Ammon's horn (tissue), 1 donor: ENCODE measurements at regions not wholly inside any gene's neighbourhood (a gene's known extent, or its start where the extent isn't known, plus 50 kb on each side); places are given as distances from the start of the nearest gene placed in this dataset.

Experiments used
- DNase-seq: peaks from one replicate; pipeline ENCODE4 v3.0.0-alpha.2; 2016; ENCODE audit warnings: low spot score

- DNase-seq = no peak
Measured at GRCh38 chr14:29217813-29218450, 451.3 kb downstream of the FOXG1 start.

GRCh38 chr14:29220072-29220471, 453.5 kb downstream of the FOXG1 start:
- DNase-seq = no peak

DNA sequence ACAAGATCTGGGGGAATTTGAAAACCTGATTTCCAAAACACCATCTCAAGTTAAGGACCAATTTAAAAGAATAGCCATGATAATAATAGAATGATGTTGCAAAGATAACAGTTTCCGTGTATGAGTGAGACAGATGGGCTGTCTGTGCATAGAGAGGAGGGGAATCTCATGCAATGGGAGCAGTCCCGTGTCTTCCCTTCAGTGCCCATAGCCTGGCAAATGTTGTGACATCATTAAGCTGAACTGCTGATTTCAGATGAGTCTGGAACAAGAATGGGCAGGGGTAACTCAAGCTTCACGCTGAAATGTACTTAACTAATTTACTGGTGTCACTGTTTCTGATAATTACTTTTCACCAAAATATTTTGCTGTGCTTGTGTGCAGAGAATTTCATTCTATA, 454.0 kb downstream of the FOXG1 start:
- DNase-seq = no peak

DNA sequence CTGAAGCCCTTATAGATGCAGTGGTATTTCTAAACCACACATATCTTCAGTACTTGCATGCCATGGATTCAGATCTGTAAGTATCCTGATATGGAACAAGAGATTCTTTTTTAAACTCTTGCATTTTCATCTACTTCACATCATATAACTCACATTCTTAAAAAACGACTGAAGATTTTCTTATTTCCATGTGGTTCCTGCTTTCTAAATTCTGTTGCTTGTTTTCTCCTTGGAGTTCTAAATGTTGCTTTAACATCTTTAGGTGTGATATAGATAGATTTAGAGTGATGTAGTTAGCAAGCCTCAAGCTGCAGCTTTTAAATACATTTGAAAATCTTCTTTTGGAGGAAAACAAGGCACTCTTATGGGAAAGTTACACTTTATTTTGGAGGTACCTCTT, 455.4 kb downstream of the FOXG1 start:
- no peak for DNase-seq

- peak; percentile 76 for DNase-seq
Measured at GRCh38 chr14:29222671-29223268, 456.2 kb downstream of the FOXG1 start.

DNA sequence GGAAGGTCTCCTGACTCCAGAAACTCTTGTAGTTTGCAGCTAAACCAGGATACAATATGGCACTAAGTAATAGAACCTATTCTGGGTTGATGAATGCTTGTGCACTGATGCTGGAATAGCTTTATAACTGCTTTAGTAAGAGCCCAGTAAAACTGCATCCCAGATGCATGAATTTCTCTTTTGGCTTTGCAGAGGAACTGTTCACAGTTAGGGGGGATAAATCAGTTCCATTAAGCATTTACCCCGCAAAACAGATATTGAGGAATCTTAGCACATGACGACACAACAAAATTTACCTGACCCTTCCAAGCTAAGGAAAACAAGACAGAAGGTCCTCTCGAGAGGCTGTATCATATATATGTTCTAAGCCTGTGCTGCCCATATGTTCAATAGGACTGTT, 457.4 kb downstream of the FOXG1 start:
- no peak for DNase-seq

DNA sequence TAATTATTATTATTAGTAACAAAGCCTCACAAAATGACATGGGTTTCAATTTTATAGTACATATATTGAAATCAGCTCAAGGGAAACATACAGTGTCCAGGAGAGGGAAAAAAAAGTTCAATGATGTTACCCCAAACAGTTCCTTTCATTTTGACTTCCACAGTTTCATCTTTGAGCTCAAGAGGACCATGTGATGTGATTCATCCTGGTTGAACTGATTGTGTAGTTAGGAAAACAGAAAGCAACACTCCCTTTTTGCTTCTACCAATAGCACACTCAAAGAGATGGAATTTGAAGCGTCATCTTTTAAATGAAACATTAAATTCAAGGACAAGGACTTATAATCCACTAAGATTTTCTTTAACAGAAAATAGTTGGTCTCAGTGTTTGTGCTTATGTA, 461.0 kb downstream of the FOXG1 start:
- DNase-seq = no peak

- DNase-seq = no peak
Measured at GRCh38 chr14:29232153-29232552, 465.6 kb downstream of the FOXG1 start.

DNA sequence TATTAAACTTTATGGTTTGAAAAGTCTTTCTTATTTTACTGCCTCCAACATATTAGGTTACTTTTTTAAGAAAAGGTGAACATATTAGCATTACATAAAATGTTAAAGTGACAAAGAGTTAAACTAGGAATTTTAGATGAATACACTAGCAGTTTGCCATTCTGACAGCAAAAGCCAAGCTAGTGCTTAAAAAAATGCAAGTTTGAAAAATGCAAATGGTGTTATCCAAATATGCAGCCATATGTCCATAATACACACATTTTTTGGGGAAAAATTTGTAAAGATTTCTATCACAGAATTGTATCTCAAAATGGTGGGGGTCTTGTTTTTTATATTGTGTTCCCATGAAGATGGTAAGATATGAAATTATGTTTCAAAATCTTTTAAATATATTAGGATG, 466.1 kb downstream of the FOXG1 start:
- no peak for DNase-seq

- no peak for DNase-seq
Measured at GRCh38 chr14:29233188-29233587, 466.6 kb downstream of the FOXG1 start.

- no peak for DNase-seq
Measured at GRCh38 chr14:29235991-29236390, 469.4 kb downstream of the FOXG1 start.

- DNase-seq = no peak
Measured at GRCh38 chr14:29236401-29236800, 469.8 kb downstream of the FOXG1 start.

- no peak for DNase-seq
Measured at GRCh38 chr14:29236848-29237247, 470.3 kb downstream of the FOXG1 start.

- DNase-seq = no peak
Measured at GRCh38 chr14:29240066-29240465, 473.5 kb downstream of the FOXG1 start.

GRCh38 chr14:29242755-29243754, 476.5 kb downstream of the FOXG1 start:
- no peak for DNase-seq

GRCh38 chr14:29255692-29256091, 489.1 kb downstream of the FOXG1 start:
- DNase-seq = no peak

DNA sequence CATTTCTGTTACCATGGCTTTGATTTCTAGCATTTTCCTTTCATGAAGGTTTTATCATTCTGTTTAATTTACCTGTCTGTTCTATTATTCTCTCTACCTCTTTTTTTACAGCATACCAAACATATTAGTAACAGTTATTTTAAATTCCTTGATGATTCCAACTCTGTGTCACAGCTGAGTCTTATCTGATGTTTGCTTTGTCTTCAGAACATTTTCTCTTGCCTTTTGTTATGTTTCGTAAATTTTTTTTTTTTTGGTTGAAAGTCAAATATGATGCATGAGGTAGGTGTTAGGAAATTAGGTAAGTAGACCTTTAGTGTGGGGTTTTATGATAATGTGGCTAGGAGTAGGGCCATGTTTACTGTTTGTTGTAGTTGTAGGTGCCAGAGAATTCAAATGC, 496.4 kb downstream of the FOXG1 start:
- no peak for DNase-seq

GRCh38 chr14:29264865-29265264, 498.3 kb downstream of the FOXG1 start:
- DNase-seq = no peak

GRCh38 chr14:29265852-29266251, 499.3 kb downstream of the FOXG1 start:
- no peak for DNase-seq

GRCh38 chr14:29271669-29272068, 505.1 kb downstream of the FOXG1 start:
- DNase-seq = no peak

DNA sequence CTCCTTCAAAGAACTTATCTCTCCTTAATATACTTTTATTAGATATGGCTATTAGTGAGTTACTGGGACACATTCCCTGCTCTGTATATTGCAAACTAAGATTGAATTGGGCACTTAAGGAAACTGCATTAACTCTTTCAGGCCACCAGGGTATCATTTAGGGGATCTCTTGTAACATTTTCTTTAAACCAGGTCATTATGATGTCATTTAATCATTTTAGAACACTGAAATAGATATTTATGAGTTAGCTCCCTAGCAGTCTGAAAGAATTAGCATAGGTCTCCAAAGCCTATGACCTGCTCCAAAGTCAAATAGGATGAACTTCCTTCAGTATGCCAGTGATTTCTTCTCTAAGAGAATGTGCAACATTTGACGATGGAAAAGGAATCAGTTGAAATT, 506.9 kb downstream of the FOXG1 start:
- no peak for DNase-seq

GRCh38 chr14:29274890-29275596, 508.5 kb downstream of the FOXG1 start:
- no peak for DNase-seq
